ENCODE measurements at regions not wholly inside any gene's neighbourhood (a gene's known extent, or its start where the extent isn't known, plus 50 kb on each side); places are given as distances from the start of the nearest gene placed in this dataset.

DNA sequence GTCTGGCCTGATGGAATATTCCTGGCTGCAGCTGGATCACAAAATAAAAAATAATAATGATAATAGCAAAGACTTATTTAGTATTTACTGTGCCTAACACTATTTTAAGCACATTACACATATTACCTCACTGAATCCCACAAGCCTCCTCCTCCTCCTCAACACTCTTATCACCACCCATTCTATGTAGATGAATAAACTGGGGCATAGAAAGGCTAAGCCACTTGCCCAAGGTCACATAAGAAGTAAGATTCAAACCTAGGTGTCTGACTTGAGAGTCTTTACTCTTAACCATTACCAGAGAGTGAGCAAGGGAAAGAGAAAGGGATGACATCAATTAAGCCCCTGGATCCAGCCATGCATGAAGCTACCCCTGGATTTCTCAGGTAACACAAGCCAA lies 493.1 kb downstream of the SHQ1 start:
- no peak for DNase-seq

DNA sequence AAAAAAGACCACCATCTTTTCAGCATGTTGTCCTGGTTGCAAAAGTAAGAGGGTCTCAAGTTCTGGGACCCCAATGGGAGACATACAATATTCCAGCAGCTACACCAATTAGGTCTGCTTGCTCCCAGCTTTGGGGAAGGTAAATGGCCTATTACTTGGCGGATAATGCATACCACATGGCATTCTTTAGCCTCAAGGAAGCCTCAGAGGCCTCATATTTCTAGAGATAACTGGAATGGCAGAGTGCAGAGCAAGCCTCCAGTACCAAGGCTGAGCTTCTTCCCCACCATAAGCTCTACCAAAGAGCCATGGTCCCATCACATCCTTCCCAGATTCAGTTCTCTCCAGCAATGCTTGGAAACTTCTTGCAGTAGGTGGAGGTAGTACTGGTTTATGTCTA lies 493.8 kb downstream of the SHQ1 start:
- no peak for DNase-seq

DNA sequence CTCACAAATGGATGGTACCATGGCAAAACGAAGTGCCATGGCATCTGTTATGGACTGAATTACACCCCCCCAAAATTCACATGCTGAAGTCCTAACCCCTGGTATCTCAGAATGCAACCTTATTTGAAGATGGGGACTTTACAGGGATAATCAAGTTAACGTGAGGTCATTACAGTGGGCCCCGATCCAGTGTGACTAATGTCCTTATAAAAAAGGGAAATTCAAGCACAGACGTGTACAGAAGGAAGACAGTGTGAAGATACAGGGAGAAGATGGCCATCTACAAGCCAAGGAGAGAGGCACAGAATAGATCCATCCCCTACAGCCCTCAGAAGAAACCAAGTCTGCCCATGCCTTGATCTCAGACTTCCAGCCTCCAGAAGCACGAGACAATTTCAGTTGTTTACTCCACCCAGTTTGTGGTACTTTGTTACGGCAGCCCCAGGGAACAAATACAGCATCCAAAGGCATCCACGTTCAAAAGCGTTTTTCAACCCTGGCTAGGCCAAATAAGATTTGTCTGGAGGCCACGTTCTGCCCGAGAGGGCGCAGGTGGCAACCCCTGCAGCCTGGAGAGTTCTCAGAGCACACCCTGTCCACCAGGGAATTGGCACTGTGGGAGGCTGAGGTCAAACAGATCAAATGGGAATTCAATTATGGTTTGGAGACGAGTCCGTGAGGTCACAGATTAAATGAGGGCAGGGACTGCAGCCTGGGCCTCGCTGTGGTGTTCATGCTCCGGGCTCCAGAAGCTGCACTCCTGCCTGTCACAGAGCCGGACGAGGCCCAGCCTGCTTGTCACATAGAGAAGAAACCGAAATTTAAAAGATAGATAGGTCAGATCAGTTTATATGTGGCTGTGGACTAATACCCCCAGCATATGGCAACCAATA lies 494.8 kb downstream of the SHQ1 start:
- DNase-seq, result no peak

DNA sequence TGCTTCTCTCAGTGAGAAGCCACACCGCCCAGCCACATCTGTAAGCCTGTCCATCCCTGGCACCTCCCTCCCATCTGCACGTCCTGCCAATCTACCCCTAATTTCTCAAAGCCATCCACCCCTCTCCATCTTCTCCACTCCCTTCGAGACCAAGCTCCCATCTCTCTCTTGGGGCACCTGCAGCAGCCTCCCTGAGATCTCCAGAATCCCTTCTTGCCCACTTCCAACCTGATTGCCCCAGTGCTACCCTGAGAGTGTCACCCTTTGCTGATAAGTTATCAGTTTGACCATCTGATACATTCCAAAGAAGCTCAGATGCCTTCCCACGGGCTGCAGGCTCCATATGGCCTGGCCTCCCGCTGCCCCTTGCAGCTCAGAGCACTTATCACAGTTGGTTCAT lies 496.1 kb downstream of the SHQ1 start:
- DNase-seq, result no peak

DNA sequence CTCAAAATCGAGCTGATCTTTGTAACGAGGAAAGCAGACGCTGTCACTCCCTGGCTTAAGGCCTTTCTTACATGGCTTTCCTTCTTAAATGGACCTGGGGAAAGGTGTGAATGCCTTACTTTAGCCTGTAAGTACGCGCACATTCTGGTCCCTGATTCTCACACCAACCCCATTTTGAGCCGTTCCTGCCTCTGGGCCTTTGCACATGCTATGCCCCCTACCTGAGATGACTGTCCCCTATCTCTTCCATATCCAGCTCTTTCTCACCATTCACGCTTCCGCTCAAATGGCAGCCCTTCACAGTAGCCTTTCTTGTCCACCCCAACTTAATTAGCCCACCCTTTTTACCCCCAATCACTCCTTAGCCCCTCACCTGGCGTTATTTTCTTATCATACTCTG lies 496.7 kb downstream of the SHQ1 start:
- no peak for DNase-seq

DNA sequence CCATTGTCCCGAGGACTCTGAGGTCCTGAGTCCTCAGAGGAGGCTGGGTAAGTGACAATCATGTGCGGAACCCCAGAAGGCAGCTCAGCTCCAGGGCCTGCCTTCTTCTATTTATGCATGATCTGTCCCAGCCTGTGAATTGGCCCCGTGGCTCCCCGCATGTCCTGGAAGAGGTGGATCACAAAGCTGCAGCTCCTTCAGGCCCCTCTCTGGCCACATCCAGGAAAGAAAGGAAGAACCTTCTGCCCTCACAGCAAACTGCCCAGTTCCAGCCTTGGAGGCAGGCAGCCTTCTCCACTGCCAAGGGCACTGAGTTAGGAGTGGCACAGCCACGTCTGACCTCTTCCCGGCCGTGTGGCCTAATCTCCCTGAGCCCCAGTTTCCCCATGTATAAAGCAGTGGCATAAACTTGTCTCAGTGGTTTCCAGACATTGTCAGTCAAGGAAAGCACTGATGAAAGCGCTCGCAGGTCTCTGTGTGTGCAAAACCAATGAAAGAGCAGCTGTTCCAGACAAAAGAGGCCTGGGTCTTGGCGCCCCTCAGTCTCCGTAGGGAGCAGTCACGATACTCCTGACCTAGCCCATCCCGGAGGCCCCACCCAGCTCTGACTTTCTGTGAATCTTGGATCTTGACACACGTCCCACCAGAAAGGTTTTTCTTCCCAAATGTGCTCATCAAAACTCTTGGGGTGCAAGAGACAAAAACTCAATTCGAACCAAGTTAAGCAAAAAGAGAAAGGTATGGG lies 497.3 kb downstream of the SHQ1 start:
- no peak for DNase-seq

DNA sequence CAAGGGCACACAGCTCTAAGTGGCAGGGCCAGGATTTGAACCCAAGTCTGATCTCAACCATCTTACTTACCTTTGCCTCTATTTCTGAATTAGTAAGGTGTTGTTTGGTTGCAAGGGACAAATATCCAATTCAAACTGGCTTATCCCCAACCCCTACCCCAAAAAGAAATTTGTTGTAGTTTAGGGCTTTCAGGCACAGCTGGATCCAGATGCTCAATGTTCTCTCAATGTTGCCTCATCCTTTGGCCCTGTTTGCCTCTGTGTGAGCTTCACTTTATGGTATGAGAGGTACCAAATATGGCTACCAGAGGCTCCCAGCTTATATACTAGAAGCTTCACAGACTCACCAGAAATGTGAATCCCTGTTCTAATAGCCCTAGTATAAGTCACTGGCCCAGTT lies 499.9 kb downstream of the SHQ1 start:
- DNase-seq, result no peak

DNA sequence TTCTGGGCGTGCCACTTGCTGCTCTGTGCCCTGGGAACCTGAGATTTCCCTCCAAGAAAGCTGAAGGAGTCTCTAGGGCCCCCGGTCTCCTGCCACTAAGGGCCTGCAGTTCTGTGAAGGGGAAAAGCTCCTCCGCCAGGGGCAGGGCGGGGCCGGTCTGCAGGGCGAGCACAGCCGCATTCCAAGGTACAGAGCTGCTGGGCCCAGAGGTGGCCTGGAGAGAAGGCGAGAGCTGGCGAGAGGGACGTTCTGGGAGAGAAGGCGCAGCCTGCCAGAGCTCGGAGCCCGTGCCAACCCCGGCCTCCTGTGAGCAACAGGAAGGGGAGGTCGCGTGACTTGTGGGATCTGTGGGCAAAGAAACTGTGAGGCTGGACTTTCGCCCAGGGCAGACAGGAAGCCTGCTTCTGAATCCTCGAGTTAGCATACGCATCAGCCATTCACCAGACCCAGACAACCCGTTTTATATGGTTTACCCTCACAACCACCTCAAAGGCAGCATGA lies 500.4 kb downstream of the SHQ1 start:
- DNase-seq, result no peak

DNA sequence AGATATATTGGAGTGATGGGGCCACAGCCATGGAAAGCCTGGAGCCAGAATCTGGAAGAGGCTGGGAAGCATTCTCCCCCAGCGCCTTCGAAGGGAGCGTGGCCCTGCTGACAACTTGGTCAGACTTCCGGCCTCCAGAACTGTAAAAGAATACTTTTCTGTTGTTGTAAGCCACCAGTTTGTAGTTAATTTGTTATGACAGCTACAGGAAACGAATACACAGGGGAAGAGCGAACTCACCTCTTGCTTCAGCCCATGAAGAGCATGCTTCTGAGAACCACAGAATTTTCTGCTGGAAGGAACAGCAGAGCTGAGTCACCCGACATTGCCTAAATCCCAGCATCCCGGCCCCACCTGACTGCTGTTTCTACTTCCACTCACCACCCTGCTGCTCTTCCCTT lies 501.7 kb downstream of the SHQ1 start:
- no peak for DNase-seq

DNA sequence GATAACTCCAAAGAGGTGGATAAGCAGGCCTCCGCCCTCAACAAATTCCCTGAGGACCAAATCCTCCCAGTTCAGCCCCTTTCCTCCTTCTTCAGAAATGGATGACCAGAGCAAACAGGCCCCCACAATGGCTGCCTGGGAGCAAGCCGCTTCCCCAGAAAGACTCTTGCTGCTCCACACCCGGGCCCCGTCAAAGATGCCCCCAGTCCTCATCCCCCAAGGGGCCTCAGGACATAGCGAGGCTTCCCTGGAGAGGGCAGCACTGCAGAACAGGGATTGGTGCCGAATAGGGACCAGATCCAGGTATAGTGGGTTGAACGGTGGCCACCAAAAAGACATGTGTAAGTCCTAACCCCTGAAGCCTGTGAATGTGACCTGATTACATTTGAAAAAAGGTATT lies 502.3 kb downstream of the SHQ1 start:
- no peak for DNase-seq

DNA sequence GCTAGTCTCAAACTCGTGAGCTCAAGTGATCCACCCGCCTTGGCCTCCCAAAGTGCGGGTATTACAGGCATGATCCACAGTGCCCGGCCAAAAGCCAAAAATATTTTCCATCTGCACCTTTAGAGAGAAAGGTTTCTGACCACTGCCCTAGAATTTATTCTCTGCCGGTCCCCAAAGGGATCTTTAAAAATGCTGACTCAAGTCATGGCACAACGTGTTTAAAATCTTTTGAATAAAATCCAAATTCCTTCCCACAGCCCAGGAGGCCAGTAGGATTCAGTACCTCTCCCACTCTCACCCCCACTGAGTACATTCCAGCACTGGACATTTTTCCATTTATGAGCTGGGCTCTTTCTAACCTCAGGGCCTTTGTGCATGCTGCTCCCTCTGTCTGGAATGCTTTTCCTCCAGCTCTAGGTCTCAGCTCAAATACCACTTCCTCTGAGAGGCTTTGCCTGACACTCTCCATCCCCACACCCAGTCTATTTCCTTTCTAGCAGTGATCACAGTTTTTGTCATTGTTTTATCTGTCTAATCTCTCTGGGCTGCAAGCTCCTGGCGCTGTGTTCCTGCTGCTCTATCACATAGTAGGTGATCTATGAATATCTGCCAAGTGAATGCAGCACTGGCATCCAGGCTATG lies 502.9 kb downstream of the SHQ1 start:
- DNase-seq, result no peak

DNA sequence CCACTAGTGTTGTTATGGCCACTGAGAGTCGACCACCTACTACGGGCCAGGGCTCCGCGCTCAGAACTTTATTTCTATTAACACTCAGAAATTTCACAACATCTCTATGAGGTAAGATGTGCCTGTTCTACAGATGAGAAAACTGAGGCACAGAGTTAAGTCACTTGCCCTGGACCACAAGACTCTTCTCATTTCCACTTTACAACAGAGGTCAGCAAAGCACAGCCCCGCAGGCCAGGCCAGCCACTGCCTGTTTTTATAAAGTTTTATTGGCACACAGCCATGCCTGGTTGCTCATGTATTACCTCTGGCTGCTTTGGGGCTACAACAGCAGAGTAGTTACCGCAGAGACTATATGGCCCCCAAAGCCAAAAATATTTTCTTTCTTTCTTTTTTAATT lies 503.6 kb downstream of the SHQ1 start:
- no peak for DNase-seq

DNA sequence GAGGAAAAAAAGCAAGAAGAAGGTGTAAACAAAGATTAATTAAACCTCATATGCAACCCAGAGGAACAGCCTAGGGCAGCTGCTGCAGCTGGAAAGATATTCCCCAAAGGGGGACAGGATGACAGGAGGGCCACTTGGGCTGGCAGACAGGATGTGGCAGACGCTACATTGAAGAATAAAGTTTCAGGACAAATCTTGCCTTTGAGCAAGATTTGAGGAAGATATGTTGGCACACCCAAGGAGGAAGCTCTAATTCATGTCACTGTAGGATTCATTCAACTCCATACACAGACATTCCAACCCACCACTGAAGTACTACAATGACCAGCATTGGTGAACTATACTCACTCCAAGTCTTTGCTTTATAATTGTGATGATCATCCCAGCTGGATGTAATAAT lies 504.0 kb downstream of the SHQ1 start:
- no peak for DNase-seq

DNA sequence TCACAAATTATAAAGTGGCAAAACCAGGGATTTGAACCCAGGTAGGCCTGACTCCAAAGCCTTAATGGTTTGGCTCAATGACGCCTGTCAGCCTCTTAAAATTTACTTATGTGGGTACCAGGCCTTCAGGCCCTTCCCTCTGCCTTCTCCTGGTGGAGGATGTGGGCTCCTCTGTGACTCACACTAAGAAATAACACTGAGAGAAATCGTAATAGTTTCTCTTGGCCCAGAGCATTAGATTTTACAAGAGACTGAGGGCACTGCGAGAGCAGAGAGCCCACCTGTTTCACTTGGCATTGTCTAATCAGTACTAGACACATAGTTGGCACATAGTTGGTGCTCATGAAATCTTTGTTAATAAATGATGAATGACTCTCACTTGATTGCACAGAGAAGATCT lies 505.2 kb downstream of the SHQ1 start:
- DNase-seq, result no peak

DNA sequence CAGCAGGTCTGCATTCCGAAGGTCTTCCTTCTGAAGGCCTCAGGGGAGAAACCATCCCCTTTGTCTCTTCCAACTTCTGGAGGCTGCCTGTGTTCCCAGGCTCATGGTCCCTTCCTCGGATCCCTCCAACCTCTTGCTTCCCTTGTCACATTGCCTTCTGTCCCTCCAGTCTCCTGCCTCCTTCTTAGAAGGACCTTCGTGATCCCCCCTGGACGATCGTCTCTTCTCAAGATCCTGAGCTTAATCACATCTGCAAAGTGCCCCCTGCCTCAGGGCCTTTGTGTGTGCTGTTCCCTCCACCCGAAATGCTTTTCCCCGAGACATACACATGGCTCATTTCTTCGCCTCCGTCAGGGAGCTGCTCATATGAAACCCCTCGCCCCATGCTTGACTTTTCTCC lies 505.8 kb downstream of the SHQ1 start:
- no peak for DNase-seq

DNA sequence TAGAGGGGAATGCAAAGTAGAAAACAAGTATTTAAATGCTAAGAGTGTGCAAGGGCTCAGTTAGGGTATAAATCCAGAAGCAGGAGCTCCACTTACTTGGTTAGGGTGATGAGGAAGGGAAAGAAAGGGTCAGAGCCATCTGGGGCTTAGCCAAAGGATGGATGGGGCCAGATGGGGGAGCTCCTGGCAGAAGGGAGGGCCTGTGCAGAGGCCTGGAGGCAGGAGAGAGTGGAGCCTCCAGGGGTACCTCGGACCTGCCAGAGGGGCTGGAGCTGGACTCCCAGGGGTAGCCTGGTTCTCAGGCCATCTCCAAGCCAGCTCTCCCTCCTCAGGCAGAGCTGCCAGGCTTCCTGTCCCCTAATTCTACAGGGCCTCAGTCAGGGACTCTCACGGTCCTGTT lies 506.3 kb downstream of the SHQ1 start:
- no peak for DNase-seq

DNA sequence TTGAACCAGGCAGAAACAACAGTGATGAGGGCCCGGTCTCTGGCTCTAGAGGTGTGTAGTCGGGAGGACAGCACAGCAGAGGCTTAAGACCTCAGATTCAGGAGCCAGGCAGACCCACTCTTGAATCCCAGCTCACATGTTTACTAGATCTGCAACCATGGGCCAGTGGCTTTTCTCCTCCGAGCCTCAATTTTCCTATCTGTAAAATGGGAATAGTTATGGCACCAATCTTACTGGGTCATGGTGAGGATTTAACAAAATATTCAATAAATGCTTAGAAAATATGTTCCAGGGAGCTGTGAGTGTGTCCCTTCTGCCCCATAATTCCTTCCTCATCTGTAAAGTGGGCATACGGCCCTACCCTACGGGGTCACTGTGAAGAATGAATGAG lies 506.9 kb downstream of the SHQ1 start:
- DNase-seq, result no peak

DNA sequence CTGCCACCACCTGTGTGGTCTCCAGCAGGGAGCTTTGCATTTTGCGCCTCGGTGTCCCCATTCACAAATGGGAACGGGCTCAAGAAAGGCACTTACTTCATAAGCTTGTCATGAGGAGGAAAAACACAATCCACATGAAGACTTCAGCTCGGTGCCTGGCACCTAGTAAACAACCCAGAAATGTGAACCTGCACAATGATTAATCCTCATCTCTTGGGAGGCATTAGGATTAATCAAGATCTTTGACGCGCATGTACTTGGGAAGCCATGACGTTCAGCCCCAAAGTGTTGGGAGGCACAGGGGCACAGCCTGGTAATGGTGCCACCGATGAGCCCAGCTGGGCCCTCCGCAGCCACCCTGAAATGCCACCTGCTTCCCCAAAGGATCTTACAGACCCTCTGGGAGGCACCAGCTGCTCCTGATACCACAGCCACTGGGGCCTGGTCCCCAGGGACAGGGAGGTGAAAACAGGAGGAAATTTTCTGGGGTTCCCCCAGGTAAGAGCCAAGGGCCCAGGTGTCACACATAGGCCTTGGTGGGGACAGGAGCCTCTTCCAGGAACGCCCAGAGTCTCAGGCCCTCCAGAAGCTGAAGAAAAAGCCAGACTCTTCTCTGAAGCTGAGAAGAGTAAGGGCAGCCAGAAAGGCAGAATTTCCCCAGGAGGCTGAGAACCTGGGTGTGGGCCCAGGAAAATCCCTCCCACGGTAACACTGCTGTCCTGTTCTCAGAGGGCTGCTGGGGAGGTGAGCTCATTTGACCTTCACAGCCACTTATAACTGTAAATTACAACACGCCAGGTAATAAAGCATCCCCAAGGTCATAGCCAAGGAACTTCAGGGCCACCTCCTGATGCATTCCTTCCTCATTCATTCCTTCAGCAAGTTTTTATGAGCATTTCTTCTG lies 507.5 kb downstream of the SHQ1 start:
- DNase-seq, result no peak

DNA sequence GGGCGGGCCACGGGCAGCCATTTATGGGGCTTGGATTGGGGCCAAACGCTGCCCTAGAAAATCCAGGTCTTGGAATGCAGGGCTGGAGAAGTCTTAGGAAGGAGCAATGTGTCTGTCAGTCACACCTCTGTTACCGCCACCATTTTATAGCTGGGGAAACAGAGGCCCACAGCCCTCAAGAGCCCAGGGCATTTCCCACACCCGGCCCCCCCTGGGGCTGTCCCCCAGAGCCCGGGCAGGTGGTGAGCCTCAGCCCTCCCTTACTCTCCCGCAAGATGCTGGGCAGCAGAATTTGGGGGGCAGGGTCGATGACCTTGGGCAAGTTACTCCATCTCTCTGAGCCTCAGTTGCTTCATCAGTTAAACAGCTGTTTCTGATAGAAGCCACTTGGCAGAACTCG lies 508.2 kb downstream of the SHQ1 start:
- DNase-seq, result no peak

DNA sequence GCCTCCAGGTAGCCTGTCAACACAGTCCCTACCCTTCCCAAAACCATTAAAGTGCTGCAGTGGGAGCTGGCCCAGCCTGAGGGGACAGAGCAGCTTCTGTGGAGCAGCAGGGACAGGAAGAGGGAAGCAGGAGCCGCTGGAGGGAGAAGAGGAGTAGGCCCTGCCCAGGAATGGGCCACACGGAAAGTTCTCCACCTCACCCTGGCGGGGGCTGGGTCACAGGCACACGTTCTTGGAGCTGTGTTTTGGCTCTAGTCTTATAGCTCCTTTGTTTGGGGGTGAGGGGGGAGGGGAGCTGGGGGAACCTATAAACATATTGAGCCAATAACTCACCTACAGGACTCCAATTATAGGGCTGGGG lies 508.6 kb downstream of the SHQ1 start:
- no peak for DNase-seq

DNA sequence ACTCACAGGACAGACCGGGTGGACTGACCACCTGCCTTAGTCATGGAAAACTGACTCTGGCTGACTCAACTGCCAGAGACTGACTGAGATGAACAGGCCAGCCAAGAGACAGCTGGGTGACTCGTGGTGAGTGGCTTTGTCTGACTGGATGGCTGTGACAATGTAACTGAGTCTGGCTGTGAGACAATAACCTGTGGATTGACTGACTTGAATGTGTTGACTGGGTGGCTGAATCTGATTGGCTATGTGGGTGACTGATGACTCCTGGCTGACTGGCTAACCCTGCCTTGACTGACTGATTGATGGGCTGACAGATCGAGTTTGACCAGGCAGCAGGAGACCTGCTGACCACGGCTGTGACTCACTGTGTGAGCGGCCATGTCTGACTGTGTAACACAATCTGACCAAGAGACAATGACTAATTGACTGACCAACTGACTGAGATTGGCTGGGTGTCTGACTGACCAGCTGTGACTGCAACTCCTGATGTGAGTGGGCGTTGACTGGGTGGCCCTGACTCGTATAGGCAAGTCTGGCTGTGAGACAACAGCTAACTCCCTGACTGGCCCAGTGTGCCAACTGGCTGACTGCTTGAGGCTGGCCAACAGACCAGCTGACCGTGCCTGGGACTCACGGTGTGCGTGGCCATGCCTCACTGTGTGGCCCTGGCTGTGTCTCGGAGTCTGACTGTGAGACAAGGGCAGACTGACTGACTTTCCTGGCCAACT lies 509.1 kb downstream of the SHQ1 start:
- DNase-seq, result no peak
